GM18951 (cell line): ENCODE measurements at regions not wholly inside any gene's neighbourhood (a gene's known extent, or its start where the extent isn't known, plus 50 kb on each side); places are given as distances from the start of the nearest gene placed in this dataset.

Source experiments
- POLR2A ChIP-seq: IDR thresholded peaks from 4 replicates; pipeline ENCODE4 v1.6.1; 2011; ENCODE audit warnings: mild to moderate bottlenecking; ENCODE audit not compliant: insufficient read length, insufficient read depth; ENCODE audit errors: extremely low read depth
- in situ Hi-C: fragments of 300-500 bp; cut with MboI; formaldehyde crosslinking; loops from one replicate; pipeline ENCODE4 v1.12.0; 2022; ENCODE audit warnings: low sequenced_read_pairs, mixed read lengths, inconsistent platforms; ENCODE audit not compliant: unreplicated experiment

- TF ChIP-seq POLR2A = no peak
- in situ Hi-C loops = no loop called here
Measured at GRCh38 chr13:73635166-73635787, 498.9 kb downstream of the KLF12 start.

GRCh38 chr13:73633817-73634460 lies 500.3 kb downstream of the KLF12 start:
- in situ Hi-C loops = no loop called here
- no peak for TF ChIP-seq POLR2A

GRCh38 chr13:73631411-73631810 lies 502.8 kb downstream of the KLF12 start:
- TF ChIP-seq POLR2A = no peak
- in situ Hi-C loops = no loop called here

- TF ChIP-seq POLR2A = no peak
- in situ Hi-C loops = no loop called here
Measured at GRCh38 chr13:73625562-73626339, 508.5 kb downstream of the KLF12 start.

- TF ChIP-seq POLR2A = no peak
- in situ Hi-C loops = no loop called here
Measured at GRCh38 chr13:73623281-73623680, 510.9 kb downstream of the KLF12 start.

GRCh38 chr13:73622381-73622780 lies 511.8 kb downstream of the KLF12 start:
- no peak for TF ChIP-seq POLR2A
- in situ Hi-C loops = no loop called here

- no peak for TF ChIP-seq POLR2A
- in situ Hi-C loops = no loop called here
Measured at GRCh38 chr13:73618275-73618865, 515.8 kb downstream of the KLF12 start.

GRCh38 chr13:73616861-73617260 lies 517.3 kb downstream of the KLF12 start:
- in situ Hi-C loops = no loop called here

GRCh38 chr13:73610799-73611592 lies 523.2 kb downstream of the KLF12 start:
- in situ Hi-C loops = no loop called here
- TF ChIP-seq POLR2A = no peak

More at GRCh38 chr13:73616861-73617260, 517.3 kb downstream of the KLF12 start:
- no peak for TF ChIP-seq POLR2A

GRCh38 chr13:73608711-73609485 lies 525.3 kb downstream of the KLF12 start:
- in situ Hi-C loops = no loop called here
- no peak for TF ChIP-seq POLR2A

- in situ Hi-C loops = no loop called here
- TF ChIP-seq POLR2A = no peak
Measured at GRCh38 chr13:73608157-73608516, 526.1 kb downstream of the KLF12 start.

GRCh38 chr13:73607489-73608156 lies 526.6 kb downstream of the KLF12 start:
- TF ChIP-seq POLR2A = no peak
- in situ Hi-C loops = no loop called here
